Stimulated activated CD4-positive, alpha-beta T cell treated with anti-CD3 and anti-CD28 coated beads, Interleukin-15, amount 100 ng/mL, for 48 hours (primary cell): ENCODE measurements at regions not wholly inside any gene's neighbourhood (a gene's known extent, or its start where the extent isn't known, plus 50 kb on each side); places are given as distances from the start of the nearest gene placed in this dataset.
"Not testable (repeated sequence)": the region's sequence is repeated elsewhere in the genome, so short reads cannot be mapped to it uniquely, and the experiment has no call there.

Experiments
- DNase-seq, 2 donors: peaks; one replicate each; pipeline ENCODE4 v3.0.0-alpha.2; 2020; ENCODE audit warnings: low read depth in 2 of 2

DNA sequence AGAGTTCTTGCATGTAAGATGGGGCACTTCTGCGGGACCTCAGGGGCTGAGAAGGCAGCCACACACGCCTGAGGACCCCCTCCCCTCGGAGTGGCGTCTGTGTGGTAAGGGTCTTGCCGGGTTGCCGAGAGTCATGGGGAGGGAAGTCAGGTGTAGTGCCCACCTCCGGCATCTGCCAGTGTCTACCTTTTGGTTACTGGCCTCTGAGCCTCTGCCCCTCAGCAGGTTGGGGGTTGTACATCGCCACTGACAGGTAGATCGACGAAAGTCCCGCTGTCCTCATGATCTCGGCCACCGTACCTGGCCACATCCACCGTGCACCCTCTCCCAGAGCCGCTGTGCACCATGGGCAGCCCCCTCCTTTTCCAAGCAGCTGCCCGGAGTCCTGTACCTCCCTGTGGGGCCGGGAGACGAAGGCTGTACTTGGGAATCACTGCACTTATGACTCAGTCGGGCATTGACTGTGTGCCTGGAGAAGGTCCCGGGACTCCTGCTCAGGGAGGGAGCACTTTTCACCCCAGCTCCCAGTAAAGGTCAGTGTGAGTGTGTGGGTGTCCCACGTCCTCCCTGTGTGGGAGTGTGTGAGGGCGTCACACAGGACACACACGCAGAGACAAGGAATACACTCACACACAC, 332.4 kb upstream of the MYT1L start:
- DNase-seq, result no peak

DNA sequence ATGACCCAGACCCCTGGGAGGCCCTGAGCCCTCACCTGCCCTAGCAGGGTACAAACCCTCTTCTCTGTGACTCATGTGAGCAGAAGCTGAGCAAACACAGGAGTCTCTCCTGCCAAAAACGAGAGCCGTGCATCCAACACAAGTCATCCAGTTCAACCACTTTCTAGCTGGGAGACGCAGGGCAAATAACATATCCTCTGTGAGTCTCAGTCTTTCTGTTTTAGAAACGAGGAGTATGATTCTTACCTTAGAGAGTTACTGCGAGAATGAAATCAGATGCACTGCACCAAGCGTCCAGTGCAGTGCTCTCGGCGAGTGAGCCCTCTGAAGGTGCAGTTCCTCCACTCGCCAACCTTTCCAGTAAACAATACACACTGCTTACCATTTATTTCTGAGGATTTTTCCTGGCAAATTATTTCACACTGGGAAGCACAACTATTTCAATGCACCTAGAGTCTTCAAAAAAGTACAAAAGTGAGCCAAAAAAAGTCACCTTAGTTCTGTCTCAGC, 331.8 kb upstream of the MYT1L start:
- no peak for DNase-seq

DNA sequence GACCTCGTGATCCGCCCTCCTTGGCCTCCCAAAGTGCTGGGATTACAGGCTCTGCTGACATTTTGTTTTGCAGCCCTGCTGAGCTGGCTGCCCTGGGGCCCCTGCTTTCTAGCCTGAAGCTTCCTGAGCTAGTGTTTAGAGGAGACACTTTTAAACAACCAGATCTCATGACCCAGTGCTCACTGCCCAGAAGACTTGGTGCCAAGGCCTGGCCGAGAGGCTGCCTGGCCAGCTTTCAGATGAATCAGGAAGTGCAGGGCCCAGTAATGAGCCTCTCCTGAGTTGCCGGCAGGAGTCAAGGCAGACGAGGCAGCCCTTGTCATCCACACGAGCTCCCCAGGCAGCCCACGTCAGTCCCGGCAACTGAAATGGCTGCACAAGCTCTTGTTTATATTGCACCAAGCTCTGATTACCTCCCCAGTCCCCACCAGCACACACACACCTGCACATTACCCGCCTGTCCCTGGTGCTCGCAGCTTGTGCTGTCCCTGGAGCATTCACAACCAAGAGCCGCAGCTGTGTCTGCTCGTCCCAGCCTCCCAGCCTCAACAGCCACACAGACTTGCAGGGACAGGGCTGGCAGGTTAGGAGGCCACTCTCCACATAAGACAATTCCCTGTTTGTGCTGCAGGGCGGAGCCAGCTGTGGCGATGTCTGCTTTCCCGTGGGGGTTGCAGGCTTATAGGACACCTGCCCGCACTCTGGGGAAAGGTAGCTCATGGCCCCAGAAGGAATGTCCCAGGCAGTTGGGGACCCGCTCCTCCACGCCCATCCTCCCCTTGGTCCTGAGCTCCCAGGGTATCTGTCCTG, 331.2 kb upstream of the MYT1L start:
- DNase-seq, result no peak

DNA sequence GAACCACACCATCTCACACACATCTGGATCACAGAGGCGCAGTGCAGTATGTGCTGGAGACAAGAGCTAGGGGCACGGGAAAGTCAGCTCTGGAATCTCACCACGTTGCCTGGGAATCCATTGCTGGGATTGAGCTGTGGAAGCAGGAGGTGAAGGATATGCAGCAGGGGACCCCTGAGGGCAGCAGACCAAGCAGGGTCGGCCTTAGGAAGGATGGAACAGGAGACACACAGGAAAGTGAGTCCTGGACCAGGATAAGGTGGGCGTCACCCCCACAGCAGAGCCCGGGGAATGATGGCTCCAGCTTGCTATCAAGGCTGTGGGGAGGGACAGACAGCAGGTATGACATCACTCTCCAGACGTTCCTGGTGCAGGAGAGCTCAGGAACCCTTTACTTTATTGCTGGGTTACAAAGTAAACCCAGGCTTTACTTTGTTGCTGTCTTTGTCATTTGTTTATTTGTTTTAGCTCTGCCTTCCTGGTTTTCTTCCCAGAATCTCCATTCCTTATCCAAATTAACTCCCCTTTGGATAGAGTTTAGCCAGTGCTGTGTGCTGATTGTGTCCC, 329.8 kb upstream of the MYT1L start:
- DNase-seq, result no peak

DNA sequence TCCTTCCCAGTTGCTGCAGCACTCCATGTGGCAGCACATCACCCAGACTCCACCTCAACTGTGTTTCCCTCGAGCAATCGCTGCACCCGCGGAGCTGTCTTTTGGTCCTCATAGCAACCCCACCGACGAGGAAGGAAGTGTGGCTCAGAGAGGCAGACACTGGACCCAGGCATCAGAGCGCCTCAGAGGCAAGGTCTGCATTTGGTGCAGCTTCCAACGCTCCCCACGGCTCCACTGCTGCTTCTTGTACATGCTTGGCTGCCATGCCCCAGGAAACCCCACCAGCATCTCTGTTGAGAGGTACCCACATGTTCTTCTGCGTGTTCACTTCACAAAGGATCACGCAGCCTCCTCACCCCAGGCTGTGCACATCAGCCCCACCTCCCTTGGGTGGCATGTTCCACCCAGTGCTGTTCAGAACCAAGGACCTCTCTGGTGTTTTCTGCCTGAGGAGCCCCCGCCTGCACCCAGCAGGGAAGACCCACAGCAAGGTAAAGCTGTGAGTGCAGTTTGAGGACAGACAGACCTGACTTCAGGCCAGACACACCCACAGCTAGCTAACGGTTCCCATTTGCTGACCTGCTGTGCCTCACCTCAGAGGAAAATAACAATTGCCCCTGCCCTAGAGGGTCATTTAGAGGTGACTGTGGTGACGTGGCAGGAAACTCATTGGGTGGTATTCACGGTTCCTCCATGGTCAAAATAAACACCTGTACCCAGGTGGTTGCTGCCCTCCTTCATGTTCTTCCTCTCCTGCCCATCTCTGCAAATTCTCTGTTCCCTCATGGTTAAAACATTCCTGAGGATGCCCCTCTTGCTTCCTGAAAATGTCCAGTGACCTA, 326.3 kb upstream of the MYT1L start:
- no peak for DNase-seq

DNA sequence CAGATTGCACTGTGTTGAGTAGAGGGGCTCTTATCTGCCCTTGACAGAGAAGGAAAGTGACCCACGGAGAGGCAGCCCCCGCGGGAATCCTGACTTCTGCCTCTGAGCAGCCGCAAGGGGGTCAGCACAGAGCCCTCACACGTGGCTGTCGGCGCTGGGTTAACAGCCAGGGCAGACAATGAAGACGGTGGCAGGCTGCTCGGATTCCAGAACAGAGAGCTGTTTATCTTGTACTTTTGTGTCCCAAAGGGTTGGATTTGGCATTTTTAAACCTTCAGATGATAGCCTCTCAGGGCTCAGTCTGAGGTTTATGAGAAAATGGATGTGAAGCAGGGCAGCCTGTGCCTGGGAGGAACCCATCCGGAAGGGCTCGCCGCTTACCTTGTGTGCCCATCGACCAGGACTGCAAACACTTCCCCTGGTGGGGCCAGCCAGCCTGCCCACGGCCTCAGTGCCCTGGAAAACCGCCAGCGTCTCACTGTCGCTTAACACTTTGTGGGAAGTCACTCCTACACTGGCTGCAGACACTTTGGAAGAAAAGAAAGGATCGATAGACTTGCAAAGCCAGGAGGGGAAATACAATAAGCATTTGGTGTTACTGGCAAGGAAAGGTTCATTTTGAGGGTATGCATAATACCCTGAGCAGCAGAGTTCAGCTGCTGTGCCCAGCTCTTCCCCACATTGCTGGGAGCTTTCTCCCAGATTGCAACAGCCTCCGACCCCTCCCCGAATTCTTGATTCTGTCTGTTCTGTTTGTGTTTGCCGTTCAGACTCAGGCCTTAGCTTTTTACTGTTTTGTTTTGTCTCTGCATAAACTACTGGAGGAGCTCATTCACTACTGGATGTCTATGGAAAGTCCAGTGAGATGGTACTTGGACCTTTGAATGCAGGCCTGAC, 325.3 kb upstream of the MYT1L start:
- no peak for DNase-seq

DNA sequence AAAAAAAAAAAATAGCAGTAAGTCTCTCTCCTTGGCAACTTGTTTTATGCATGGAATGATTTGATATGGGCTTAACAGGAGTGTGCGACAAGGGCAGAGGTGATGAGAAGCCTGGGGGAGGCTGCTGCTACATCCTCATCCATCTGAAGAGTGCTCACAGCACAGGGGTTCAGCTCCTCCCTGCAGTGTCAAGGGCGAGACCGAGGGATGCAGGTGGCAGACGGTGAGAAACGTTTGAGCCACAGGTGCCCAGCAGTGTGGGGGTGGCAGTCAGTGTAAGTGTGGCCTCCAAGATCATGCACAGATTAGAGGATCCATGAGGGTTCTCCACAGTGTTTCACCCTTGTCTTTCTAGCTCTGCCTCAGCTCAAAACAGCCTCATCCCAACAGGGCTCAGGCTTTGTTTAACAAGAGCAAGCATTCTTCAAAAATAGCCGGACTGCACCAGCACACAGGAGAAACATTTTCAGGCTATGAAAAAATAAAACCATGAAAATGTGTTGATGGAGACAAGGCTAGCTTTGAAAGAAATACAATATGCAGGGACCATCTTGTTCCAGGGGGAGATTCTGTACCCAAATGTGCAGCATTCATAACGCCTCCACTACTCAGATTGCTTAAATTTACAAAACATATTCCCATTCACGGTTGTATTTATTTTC, 324.5 kb upstream of the MYT1L start:
- no peak for DNase-seq

DNA sequence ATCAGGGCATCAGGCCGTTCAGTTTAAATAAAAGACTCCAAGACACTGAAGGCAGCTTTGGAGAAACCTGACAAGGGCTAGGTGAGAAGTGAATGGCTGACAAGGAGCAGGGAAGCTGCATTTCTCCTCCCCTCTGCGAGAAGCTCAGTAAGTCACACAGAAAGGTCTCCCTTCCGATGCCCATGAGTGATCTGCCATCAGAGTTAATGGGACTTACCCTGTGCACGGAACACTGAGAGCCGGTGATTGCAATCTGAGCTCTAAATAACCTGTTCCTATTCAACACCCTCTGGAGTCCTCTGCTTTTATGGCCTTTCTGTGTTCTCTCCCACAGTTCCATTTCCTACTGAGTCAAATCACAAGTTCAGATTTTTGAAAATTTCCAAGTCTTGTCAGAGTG, 322.2 kb upstream of the MYT1L start:
- DNase-seq, result no peak

DNA sequence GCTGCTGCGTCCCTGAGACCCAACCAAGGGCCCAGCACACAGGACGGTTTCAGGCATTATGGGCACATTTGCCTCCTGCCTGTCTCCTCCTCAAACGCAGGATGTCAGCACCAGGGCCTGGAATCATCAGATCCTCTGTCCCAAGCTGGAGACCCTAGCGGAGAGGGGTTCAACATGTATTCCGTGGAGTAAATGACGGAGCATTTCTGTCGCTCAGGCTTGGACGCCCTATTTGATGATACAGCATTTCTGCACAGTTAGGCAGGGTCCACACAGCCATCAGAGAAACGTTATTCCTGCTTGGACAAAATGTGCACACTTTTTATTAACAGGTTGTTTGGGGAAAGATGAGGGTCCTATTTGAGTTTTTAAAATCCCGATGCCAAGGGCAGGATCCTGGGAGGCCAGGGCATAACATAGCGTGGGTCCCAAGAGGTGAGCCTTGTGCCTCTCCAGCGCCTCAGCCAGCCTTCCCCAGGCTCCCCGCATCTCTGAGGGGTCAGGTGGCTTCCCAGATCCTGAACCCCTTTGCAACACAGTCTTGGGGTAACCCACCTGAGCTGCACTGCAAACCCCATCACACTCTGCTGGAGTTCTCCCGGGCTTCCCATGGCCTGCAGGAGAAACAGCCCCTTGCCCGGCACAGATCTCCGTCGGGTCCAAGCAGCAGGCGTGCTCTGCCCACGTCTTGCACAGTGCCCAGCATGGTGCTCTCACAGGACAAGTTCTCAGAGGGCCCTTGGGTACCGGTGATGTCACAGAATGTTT, 319.7 kb upstream of the MYT1L start:
- DNase-seq, result no peak

DNA sequence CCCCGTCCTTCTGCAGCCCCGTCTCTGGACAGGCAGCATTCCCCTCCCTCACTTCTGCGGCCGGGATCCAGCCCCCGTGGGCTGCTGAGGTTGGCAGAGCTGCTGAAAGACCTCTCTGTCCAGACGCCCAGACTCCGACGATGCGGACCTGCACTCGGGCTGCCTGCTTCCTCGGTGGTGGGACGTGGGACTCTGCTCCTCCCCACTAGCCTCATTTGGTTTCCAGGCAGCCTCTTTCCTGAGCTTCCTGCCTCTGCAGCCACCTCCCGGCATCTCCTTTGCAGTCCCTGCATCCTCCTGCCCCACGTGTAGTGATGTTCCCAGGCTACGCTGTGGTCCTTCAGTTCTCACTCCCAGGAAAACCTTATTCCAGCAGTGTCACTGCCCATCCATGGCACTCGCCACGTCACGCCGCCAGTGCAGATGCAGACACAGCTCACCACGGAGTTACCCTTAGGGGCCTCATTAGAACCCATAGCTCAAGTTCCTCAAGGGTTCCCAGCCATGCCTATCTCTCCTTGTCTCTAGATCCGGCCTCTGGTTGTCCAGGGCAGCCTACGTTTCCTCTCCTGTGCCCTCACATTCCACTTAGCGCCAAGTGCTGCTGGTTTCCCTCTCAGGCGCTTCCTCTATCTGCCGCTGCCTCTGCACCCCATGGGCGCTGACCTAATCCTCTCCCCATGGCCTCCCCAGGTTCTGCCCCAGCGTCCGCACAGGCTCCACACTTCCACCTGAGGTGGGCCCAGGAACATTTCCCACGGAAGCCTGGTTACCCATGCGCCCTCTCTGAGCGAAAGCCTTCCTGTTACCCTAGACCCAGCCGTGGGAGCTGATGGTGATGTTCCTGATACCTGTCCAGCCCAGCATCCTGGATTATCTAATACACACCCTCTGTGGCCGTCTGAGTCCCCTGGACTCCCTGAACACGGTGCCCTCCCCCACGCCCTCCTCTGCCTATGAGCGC, 318.3 kb upstream of the MYT1L start:
- no peak for DNase-seq

DNA sequence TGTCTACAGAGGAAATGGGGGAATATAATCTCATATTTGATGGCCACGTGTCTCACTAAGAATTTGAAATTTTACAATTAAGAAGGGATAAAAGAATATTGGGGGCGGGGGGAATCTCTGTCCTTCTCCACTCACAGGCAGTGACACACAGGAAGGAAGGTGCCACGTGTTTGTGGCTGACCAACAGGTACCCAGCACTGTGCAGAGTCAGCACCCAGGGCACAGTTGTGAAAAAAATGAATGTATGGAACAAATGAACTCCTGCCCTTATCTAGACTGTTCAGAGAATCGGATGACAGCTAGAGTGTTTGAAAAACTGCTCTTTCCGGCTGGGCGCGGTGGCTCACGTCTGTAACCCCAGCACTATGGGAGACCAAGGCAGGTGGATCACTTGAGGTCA, 317.0 kb upstream of the MYT1L start:
- DNase-seq, result no peak

DNA sequence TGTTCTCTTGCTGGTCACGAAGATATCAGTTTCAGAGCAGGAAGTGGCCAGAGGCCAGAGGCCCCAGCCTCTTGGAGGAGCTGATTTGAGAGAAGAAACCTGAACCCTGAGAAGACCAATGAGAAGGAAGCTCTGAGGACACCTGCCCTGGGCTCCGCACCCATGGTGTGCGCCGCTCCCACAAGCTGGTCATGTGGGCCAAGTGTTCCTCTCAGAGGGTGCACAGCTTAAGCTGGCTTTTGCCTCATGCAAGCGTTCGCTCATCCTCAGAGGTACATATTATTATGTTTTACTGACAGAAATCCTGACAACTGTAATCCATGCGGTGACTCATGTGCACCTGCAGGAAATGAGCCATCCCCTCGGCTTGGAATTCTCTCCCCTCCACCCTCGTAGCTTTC, 316.1 kb upstream of the MYT1L start:
- peak in 1 of 2 donors; percentile 7 for DNase-seq

DNA sequence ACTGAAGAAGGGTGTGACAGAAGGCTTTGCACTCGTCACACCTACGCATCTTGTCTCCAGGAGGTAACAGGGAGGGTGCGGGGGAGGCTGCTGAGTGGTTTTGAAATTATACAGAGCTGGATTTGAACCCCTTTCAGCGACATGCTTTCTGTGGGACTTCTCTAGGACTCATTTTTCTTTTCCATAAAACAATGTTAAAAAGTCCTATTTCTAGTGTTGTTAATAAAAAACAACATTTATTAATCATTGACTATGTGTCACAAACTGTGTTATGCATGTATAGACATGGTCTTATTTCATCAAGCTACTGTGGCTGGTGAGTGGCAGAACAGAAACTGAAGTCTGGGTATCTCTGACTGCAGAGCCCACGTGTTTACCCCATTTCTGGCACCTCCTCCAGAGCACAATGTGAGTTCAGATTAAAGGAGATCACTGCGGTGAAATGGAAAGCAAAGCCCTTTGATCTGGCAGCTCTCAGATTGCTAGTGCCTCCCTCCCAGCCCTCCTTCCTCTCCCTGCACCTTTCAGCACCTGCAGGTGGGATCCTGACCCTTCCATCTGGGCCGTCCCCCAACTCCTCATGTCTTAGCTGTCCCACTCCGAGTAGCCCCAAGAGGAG, 315.5 kb upstream of the MYT1L start:
- peak; percentile 30 to 39 for DNase-seq

DNA sequence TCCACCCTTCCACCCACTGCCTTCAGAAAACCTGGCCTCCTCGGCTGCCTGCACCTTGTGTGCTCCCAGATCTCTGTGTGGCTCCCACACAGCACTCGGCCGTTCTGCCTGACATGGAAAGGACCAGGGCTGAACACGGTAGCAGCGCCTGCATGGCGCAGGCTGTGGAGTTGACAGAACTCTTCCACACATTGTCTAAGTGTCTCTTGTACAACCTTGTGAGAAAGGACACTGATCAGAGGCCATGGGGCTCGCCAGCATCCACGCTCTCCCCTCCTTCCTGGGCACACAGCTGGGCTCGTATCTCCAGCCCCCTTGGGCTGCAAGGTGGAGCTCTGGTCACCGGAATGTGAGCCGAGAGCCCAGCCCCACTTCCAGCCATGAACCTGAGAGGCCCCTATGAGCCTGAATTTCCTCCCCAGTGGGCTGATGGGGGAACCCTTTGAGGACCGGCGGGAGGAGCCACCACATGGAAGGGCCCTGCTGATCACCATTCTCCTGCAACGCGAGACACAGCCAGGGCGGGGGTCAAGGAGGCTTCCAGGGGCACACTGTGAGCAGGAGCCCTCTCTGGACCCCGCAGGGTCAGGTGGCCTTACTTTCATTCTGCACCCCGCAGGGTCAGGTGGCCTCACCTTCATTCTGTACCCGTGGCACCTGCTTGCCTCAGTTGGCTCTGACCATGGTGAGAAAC, 314.2 kb upstream of the MYT1L start:
- no peak for DNase-seq

DNA sequence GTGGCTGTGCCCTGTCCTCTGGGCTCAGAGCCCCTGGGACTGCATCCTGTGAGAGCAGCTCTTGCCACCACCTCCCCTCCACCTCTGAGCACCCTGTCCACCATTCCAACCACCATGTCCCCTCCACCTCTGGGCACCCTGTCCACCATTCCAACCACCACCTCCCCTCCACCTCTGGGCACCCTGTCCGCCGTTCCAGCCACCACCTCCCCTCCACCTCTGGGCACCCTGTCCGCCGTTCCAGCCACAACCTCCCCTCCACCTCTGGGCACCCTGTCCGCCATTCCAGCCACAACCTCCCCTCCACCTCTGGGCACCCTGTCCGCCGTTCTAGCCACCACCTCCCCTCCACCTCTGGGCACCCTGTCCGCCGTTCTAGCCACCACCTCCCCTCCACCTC, 313.7 kb upstream of the MYT1L start:
- not testable (repeated sequence) for DNase-seq

DNA sequence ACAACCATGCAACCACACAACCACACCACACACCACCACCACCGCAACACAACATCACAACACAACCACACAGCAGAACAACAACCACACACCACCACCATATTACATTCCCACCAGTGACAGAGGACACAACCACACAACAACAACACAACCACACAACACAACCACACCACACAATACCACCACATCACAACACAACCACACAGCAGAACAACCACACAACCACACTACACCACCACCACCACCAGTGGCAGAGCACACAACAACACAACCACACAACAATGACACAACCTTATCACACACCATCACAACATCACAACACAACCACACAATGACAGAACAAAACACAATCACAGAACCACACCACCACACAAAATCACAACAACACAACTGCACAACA, 313.0 kb upstream of the MYT1L start:
- no peak for DNase-seq
